Erythroblast (primary cell): ENCODE measurements at regions not wholly inside any gene's neighbourhood (a gene's known extent, or its start where the extent isn't known, plus 50 kb on each side); places are given as distances from the start of the nearest gene placed in this dataset.

Experiments used
- DNase-seq, 2 experiments: peaks; one replicate each; lab custom pipeline; 2025; lab: John Stamatoyannopoulos, UW
- GATA1 ChIP-seq: IDR thresholded peaks from 2 replicates; pipeline ENCODE4 v1.6.1; 2011; ENCODE audit warnings: low read depth, mild to moderate bottlenecking, control low read depth, low read length, moderate library complexity
- POLR2A ChIP-seq: IDR thresholded peaks from 2 replicates; pipeline ENCODE4 v1.6.1; 2011; ENCODE audit warnings: mild to moderate bottlenecking, low read length

DNA sequence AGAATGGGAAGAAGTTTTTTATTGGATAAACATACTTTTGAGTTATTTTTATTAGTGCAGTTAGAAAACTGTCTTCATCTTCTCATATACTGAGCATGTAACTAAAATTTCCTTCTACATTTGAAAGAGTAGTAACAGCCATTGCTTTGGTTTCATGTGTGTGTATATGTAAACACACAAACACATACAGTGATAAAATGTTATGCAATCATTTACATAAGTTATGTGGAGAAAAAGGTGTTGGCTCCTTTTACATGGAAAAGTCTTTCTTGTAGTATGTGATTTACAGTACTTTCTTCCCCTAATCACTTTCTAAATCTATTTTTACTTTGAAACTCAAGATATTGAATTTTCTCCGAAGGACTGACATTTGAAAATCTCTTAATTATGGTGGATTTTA is 194.3 kb upstream of the PACRGL start:
- no peak for TF ChIP-seq POLR2A
- no peak for TF ChIP-seq GATA1
- no peak for DNase-seq

DNA sequence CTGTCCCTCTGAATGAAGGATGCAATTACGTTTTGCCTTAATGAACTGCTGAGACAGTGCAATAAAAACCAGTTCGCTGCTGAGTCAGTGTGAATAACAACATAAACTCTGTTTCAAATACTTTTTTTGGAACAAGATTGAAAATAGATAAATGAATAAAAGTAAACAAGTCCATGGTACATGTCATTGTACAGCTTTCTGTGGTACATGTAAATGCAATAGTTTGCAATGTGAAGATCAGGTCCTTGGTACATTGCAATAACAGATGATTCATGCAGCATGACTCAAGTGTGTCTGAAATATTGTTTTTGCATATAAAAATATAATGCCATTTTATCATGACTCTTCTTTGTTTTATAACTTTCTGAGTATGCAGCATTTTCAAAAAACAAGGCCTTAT is 193.4 kb upstream of the PACRGL start:
- TF ChIP-seq GATA1 (no peak), POLR2A (no peak)
- peak in 1 of 2 experiments; percentile 1 for DNase-seq

DNA sequence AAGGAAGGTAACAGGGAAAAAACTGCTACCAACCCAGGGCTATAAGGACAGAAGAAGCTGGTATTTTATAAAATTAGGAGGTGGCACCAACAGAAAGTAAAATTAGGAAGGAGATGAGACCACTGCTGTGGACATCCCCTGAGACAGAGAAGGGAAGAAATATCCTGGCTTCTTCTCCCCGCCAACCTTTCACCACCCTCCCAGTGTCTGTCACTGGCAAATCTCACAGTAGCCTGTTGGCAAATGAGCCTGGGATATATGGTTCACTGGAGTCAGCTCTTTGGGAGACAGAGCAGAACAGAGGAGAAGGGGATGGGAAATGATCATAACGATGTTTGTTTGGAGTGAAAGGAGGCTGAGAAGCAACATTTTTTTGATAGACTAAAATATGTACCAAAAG is 190.9 kb upstream of the PACRGL start:
- no peak for TF ChIP-seq GATA1
- no peak for TF ChIP-seq POLR2A
- no peak for DNase-seq

DNA sequence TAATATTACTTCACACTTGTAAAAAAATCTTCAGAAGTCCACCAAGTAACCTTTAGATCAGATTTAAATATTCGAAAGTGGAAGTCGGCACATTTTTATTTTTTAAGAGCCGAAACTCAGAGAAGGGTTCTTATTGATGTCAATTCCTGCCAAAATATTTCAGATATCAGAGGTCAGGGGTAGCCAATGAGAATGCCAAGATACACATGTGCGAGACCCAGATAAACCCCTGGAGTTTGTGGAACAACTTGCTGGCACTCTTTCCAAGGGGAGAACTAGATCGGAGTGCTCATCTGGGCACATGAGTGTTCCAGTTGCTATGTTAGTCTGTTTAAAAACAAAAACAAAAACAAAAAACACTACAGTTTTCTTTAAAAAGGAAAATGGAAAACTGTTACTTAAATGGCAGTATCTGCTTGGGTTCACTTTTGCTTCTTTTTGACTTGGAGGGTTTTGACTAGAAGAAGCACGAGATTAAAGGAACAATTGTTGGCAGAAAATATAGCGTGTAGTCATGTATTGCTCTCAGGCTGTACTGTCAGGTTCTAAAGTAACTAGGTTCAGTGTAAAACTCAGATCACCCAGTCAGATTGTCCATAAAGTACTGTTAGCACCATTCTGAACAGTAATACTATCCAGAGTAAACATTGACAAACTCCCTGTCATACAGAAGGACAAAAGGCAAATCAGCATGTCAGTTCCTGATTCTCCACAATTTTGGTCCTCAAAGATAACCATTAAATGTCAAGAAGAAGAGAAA is 188.0 kb upstream of the PACRGL start:
- no peak for DNase-seq
- no peak for TF ChIP-seq GATA1

DNA sequence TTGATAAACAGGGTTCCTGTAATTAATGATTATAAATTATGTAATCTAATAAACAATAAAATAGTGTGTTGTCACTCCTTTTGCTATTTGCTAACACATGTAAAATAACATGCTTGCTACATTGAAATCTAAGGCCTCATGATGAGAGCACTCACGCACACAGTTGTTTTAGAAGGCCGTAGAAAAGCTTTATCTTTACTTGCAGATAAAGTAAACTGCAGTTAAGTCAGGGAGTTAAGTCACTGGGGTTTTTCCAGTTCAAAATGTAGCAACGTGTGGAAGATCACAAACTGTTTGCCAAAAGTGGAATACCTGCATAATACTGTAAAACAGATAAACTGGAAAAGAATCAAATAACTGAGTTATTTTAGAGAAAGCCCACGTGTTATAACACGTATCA is 187.3 kb upstream of the PACRGL start:
- DNase-seq, result no peak
- TF ChIP-seq POLR2A, result no peak
- TF ChIP-seq GATA1, result no peak

DNA sequence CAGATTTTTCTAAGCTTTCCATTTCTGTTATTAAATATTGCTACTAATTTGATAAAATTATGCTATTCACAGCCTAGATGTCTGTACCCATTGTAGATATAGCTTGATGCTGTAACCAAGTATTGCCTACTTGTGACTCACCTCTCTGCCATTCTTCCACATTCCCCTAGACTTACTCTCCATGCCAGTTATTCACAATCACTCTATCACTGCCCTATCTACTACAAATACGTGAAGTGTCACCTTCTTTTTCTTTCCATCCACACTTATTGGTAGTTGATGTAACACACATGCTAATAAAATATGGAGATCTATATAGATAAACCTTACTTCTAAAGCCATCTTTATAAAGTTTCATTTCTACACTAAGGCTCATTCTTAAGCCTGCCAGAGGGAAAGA is 179.4 kb upstream of the PACRGL start:
- DNase-seq, result no peak
- no peak for TF ChIP-seq POLR2A
- TF ChIP-seq GATA1, result no peak

DNA sequence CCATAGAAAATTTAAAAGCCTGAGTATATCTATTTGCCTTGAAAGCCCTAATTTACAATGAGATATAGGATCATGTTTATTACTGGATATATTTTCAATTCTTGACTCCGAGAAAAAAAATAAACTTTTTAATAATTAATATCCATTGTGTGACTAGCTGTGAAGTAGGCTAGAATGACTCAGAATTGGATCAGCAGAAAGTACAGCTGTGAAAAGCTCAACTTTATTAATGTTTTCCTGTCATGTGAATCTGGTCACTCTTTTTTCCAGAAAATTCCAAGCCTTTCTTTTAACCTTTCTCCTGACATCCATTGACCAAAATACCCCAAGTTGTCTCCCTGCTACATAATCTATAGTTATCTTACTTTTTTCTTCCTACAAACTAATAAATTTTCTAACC is 171.8 kb upstream of the PACRGL start:
- TF ChIP-seq GATA1 (no peak), POLR2A (no peak)
- no peak for DNase-seq

DNA sequence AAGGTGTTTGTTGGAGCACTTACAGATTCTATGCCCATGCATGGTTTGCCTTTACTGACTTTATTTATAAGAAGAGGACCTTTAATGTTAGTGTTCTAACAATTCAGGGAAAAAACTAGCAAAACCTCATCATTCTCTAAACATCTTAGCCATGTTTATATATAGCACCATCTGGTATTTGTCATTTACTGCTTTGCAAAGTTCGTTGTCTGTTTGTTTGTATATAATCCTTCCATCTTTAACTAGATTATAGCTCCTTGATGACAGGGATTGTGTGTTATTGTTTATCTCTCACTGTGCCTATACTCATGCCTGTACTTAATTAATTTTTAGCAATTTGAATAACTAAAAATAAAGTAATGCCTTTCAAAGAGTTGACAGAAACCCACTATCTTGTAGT is 170.6 kb upstream of the PACRGL start:
- TF ChIP-seq POLR2A (no peak), GATA1 (no peak)
- DNase-seq, result no peak

DNA sequence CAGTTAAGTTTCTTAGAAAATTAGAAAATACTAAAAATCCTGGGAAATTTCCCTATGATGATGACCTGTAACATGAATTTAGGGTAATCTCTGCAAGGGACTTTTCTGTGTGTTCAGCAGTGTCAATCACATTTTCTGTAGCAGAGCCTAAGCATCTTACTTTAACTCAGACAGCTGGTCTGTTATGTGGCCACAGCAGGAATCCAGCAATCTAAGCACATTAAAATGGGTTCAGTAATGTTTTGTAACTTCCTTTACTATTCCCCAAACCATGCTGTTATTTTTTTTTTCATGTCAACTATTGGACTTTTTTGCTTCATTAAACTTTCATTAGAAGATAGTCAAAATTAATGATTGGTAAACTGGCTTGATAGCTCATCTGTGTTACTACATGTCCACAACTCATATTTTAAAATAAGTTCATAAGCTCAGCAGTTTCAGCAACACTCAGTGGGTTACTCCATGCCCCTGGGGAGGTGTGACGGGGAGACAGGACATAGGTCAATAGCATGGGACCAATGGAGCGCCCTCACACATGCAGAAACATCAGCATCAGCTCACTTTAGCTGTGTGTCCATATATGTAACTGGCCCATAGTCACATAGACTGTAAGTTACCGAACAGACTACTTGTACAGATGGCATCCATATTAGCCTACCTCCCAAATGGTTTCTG is 168.0 kb upstream of the PACRGL start:
- TF ChIP-seq GATA1, result no peak
- no peak for TF ChIP-seq POLR2A
- DNase-seq, result no peak

DNA sequence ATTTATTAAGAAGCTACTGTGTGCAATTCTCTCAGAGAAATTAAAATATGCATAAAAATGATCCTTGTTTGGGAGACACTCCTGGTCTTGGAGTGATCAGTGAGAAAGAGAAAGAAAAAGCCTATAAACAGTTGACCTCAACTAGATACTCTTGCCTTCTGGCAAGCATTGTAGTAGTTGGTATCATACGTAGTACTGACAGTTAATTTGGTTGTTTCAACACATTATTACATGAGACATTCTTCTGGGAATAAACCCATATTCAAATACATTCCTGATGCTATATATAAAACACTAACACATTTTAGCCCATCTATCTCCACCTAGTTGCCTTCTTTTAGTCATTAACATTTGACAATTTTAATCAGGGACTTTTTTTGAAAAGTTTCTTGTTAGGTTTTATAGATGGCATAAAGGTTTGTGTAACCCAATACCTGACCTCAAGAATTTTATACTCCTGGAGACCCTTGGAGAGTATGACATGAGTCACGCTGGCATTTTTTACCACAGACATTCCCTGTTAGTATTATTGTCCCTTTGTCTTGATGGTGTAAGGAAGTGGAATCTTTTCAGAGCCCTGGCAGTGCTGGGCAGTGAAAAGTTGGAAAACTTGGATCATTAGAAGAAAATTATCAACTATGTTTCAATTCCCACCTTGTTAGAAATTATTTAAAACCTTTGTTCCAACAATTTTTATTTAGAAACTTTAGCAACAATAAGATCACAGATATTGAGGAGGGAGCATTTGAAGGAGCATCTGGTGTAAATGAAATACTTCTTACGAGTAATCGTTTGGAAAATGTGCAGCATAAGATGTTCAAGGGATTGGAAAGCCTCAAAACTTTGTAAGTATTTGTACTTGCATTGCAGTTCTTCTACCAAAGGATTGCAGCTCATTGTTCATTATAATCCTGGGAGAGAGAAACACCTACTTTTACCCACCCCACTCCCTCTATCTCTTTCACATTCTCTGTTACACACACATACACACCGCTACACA is 167.1 kb upstream of the PACRGL start:
- no peak for DNase-seq
- no peak for TF ChIP-seq GATA1
- TF ChIP-seq POLR2A, result no peak

DNA sequence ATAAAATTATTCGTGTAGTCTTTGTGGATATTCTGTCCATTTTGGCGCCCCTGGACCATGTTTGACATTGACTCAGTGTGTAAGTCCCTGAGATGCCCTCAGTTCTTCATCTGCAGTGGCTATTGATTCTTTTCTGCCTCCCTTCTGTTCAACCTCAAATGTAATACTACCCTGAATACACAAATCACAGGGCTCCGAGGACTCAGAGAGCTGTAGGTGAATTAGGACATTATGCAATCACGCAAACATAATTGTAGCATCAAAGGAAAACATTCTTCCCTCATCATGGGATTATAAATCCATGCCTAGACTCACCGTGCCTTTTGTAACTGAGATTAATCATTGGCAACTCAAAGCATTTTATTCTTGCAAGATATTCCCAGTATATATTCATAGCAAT is 161.4 kb upstream of the PACRGL start:
- no peak for DNase-seq
- TF ChIP-seq POLR2A (no peak), GATA1 (no peak)

DNA sequence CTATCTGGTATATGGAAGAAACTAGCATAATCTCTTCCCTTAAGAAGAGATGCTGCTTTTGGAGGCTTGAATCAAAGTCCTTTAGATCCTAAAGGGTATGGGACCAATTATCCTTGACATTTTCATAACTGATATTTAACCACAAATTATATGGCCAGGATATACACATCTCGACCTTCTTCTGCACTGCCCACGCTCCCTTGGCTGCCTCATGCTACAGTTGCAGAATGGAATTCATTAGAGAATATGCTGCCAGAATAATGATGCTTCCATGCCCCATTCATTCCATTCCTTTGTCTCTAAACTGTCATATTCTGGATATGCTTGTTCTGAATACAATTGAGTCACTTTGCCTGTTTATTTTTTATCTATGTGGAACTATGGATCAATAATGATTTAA is 157.1 kb upstream of the PACRGL start:
- no peak for TF ChIP-seq GATA1
- TF ChIP-seq POLR2A, result no peak
- no peak for DNase-seq

DNA sequence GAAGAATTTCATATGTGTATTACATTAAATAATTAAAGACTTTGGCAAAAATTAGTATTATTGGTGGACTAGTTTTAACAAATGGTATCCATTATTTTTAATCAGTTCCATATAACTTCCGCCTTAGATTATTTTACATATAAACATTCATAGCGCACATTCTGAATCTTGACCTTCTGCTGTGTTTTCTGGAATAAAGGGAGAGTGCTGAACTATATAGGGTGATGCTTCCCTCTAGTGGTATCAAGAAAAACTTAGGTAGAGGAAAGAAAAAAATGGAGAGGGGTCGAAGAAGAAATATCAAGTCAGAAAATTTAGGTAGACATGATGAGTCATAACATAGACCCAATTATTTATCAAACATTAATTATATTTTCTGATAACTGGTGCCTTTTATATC is 155.6 kb upstream of the PACRGL start:
- TF ChIP-seq GATA1, result no peak
- TF ChIP-seq POLR2A, result no peak
- peak; percentile 1 to 5 for DNase-seq

DNA sequence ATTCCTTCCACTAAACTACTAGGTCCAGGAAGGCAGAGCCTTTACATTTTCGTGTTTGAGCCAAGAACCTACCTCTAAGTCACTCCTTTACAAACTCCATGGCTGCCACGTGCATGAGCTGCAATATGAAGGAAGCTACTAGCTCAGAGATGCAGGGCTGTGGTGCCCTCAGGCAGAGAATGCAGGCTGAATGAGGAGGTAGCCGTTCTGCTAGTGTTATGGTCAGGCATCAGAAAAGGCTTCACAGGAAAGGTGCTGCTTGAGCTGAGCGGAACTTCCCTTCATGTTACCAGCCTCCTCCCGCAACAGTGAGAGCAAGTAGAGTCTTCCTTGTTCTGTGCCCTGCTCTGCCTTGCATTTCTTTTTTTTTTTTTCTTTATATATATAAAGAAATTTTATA is 148.3 kb upstream of the PACRGL start:
- TF ChIP-seq GATA1, result no peak
- no peak for TF ChIP-seq POLR2A
- no peak for DNase-seq

DNA sequence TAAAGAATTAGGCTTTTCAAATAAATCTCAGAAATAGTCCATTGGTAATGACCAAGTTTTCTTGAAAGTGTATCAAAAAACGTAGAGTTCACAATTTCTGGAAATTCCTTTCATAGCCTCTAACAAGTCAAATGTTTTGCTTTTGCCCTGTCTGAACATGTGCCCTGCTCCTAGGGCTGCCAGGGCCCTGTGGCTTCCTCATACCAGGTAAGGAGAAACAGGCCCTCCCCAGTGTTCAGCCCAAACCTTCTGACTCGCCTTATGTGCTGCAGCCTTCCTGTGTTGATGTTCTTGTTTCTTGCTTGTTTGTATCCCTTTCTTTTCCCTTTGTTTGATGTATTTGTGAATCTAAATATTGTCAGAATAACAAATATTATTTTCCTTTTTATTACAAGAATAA is 146.1 kb upstream of the PACRGL start:
- no peak for TF ChIP-seq POLR2A
- TF ChIP-seq GATA1, result no peak
- no peak for DNase-seq
